Panc1 (cell line): ENCODE measurements at regions not wholly inside any gene's neighbourhood (a gene's known extent, or its start where the extent isn't known, plus 50 kb on each side); places are given as distances from the start of the nearest gene placed in this dataset.

Experiments used
- SIN3A ChIP-seq: IDR thresholded peaks from 2 replicates; pipeline ENCODE4 v1.6.1; 2012; ENCODE audit warnings: low read depth, mild to moderate bottlenecking, low read length, moderate library complexity, borderline replicate concordance; ENCODE audit not compliant: insufficient read depth
- TCF7L2 ChIP-seq: IDR thresholded peaks from 2 replicates; pipeline ENCODE4 v1.6.1; 2011; ENCODE audit warnings: mild to moderate bottlenecking, low read depth, low read length, inconsistent platforms
- TF ChIP-seq, protein P1 (sequence below): fragments of 450-650 bp; IDR thresholded peaks from 2 replicates; pipeline ENCODE4 v1.5.1; 2017; ENCODE audit warnings: mild to moderate bottlenecking
- TF ChIP-seq, protein P2 (sequence below), 2 experiments: IDR thresholded peaks; 2 replicates each; pipeline ENCODE4 v1.6.1; 2011 to 2012; ENCODE audit warnings: low read depth in 2 of 2, control low read depth in 1 of 2, low read length in 1 of 2, mild to moderate bottlenecking in 1 of 2, moderate library complexity in 1 of 2; ENCODE audit not compliant: insufficient read depth in 1 of 2

DNA sequence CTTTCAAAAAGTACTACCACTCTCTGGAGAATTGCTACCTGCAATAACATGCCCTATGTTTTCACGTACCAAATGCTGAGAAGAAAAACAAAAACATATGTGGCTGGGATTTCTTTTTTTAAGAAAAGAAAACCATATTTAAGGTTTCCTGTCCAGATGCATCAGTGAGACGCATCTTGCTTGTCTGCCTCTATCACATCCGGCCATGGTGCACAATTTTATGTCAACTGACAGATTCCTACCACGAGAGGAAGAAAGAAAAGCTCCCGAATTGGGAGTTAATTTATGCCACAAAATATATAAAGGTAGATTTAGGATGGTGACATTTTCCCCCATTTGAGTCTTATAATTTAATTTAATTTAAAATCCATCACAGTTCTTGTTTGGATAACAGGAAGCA, 62.3 kb upstream of the COL24A1 start:
- TF ChIP-seq, protein P1, sequence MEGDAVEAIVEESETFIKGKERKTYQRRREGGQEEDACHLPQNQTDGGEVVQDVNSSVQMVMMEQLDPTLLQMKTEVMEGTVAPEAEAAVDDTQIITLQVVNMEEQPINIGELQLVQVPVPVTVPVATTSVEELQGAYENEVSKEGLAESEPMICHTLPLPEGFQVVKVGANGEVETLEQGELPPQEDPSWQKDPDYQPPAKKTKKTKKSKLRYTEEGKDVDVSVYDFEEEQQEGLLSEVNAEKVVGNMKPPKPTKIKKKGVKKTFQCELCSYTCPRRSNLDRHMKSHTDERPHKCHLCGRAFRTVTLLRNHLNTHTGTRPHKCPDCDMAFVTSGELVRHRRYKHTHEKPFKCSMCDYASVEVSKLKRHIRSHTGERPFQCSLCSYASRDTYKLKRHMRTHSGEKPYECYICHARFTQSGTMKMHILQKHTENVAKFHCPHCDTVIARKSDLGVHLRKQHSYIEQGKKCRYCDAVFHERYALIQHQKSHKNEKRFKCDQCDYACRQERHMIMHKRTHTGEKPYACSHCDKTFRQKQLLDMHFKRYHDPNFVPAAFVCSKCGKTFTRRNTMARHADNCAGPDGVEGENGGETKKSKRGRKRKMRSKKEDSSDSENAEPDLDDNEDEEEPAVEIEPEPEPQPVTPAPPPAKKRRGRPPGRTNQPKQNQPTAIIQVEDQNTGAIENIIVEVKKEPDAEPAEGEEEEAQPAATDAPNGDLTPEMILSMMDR, result no peak
- no peak for TF ChIP-seq TCF7L2
- TF ChIP-seq, protein P2, sequence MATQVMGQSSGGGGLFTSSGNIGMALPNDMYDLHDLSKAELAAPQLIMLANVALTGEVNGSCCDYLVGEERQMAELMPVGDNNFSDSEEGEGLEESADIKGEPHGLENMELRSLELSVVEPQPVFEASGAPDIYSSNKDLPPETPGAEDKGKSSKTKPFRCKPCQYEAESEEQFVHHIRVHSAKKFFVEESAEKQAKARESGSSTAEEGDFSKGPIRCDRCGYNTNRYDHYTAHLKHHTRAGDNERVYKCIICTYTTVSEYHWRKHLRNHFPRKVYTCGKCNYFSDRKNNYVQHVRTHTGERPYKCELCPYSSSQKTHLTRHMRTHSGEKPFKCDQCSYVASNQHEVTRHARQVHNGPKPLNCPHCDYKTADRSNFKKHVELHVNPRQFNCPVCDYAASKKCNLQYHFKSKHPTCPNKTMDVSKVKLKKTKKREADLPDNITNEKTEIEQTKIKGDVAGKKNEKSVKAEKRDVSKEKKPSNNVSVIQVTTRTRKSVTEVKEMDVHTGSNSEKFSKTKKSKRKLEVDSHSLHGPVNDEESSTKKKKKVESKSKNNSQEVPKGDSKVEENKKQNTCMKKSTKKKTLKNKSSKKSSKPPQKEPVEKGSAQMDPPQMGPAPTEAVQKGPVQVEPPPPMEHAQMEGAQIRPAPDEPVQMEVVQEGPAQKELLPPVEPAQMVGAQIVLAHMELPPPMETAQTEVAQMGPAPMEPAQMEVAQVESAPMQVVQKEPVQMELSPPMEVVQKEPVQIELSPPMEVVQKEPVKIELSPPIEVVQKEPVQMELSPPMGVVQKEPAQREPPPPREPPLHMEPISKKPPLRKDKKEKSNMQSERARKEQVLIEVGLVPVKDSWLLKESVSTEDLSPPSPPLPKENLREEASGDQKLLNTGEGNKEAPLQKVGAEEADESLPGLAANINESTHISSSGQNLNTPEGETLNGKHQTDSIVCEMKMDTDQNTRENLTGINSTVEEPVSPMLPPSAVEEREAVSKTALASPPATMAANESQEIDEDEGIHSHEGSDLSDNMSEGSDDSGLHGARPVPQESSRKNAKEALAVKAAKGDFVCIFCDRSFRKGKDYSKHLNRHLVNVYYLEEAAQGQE (IDR thresholded peaks at IDR 0.05; ENCODE audit: insufficient read depth in 1 of 2, low read depth in 2 of 2, low read length in 1 of 2), result no peak
- TF ChIP-seq SIN3A, result no peak
